ENCODE measurements at regions not wholly inside any gene's neighbourhood (a gene's known extent, or its start where the extent isn't known, plus 50 kb on each side); places are given as distances from the start of the nearest gene placed in this dataset.

DNA sequence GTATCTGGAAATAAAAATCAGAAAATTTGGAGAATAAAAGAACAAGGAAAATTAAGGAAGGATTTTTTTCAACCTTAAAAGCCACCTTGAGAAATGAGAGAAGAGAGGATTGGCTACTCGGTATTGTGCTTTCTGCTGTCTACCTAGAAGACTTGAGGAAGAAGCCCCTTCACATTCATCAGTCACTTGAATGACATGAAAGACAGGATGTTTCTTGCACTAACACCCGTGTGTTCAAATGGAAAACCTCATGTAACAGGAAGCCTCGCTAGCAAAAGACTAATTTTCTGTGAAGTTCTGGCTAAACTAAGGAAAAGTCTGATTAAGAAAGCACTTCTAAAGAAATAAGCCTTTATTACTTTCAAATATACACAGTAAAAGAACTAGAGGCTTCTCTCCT is 69.9 kb downstream of the OLIG3 start:
- TF ChIP-seq, protein P1, sequence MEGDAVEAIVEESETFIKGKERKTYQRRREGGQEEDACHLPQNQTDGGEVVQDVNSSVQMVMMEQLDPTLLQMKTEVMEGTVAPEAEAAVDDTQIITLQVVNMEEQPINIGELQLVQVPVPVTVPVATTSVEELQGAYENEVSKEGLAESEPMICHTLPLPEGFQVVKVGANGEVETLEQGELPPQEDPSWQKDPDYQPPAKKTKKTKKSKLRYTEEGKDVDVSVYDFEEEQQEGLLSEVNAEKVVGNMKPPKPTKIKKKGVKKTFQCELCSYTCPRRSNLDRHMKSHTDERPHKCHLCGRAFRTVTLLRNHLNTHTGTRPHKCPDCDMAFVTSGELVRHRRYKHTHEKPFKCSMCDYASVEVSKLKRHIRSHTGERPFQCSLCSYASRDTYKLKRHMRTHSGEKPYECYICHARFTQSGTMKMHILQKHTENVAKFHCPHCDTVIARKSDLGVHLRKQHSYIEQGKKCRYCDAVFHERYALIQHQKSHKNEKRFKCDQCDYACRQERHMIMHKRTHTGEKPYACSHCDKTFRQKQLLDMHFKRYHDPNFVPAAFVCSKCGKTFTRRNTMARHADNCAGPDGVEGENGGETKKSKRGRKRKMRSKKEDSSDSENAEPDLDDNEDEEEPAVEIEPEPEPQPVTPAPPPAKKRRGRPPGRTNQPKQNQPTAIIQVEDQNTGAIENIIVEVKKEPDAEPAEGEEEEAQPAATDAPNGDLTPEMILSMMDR (IDR thresholded peaks at IDR 0.05) = no peak
- no peak for TF ChIP-seq POLR2A (IDR thresholded peaks at IDR 0.05)

Measured in Peyer's patch (tissue), 4 donors.